ENCODE measurements at regions not wholly inside any gene's neighbourhood (a gene's known extent, or its start where the extent isn't known, plus 50 kb on each side); places are given as distances from the start of the nearest gene placed in this dataset.

DNA sequence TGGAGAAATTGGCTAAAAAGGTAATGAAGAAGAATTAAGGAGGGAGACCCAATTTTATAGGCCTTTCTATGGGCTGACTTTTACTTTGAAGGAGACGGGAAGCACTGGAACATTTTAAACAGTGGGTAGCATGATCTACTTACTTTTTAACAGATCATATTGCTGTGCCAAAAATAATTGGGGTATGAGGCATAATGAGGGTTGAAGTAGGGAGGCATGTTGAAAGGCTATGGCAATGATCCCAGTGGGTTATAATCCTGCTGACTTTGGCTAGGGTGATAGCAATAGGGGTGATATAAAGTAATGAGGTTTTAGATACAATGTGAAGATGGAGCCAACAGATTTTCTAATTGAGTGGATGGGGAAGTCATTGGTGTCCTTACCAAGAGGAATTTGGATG, 73.2 kb downstream of the GPR37 start:
- ATAC-seq (no peak), DNase-seq (no peak)

DNA sequence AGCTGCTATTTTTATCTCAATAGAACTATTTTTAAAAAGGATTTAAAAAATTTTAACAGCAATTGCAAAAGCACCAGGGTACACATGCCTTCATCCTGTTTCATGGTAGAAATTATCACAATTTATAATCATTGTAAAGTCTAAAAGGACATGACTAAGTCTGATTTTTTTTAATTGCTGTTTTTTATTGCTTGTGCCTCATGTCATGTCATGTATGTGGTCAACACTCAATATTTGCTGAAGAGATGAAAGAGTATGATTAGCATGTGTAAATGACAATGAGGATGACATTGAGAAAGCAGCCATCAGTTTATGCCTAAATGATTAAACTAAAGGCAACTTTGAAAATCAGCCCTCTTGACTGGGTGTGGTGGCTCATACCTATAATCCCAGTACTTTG, 74.8 kb downstream of the GPR37 start:
- ATAC-seq: no peak
- no peak for DNase-seq

DNA sequence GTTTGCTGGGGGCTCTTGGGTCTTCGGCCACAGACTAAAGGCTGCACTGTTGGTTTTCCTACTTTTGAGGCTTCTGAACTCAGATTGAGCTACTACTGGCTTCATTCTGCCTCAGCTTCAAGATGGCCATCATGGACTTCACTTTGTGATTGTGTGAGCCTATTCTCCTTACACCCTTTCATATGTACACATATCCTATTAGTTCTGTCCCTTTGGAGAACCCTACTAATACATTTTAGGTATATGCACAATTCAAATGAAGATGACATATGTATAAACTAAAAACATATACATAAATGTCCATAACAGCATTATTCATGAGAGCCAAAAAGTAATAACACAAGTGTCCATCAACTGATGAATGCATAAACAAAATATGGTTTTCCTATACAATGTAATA, 75.7 kb downstream of the GPR37 start:
- DNase-seq: no peak
- ATAC-seq: no peak

DNA sequence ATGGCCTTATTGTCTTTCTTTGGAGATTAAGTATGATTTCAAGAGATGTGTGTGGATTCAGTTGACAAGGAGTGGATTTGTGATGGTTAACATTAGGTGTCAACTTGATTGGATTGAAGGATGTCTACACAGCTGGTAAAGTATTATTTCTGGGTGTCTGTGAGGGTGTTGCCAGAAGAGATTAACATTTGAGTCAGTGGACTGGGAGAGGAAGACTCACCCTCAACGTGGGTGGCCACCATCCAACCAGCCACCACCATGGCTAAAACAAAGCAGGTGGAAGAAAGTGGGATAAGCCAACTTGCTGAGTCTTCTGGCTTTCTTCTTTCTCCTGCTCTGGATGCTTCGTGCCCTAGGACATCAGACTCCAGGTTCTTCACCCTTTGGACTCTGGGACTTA, 76.1 kb downstream of the GPR37 start:
- DNase-seq: no peak
- no peak for ATAC-seq

DNA sequence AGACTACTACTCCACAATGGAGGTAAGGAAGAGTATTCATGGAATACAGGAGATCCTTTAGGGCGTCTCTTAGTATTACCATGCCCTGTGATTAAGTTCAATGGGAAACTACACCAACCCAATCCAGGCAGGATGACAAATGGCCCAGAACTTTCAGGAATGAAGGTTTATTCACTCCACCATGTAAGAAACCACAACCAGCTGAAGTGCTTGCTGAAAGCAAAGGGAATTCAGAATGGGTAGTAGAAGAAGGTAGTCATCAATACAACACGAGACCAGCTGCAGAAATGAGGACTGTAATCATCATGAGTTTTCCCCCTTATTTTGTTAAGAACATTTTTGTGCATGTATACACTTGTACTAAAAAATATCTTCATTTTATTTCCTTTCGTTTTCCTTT, 76.6 kb downstream of the GPR37 start:
- no peak for DNase-seq
- no peak for ATAC-seq

DNA sequence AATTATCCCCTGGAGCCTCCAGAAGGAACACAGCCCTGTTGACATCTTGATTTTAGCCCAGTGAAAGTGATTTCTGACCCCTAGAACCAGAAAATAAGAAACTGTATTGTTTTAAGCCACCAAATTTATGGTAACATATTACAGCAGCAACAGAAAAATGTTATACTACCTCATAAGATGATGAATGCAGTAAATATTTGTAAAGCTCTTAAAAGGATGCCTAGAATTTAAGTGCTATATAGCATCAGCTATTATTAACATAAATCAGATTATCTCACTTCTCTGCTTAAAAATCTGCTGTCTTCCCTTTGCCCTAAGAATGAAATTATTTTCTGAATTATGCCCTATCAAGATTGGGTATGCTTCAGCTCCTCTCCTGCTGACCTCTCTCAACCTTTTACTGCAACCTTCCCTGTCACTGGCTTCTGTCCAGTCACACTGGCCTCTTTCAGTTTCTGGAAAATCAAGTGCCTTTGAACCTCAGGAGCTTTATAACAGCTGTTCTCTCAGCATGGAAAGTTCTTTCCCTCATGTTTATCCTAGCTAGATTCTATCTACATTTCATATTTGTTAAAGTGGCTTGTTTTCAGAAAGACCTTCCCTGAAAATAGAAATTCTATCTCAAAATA, 78.9 kb downstream of the GPR37 start:
- ATAC-seq (no peak), DNase-seq (no peak)

DNA sequence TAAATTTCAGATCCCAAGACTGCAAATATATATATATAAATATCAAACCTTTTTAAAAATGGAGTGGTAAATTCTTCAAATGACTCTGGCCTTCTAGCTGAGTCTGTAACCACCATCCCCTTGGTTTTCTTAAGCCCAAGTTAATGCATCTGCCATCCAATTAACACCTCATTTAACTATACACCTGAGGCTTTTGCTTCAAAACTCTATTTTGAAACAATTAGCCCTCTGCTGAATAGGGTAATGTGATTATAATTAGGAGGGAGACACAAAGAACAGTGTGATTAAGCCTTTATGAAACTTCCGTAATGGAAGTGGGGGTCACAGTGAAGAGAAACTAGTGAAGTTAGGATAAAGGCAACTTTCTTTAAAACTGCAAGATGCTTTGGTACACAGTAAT, 83.6 kb downstream of the GPR37 start:
- no peak for DNase-seq
- ATAC-seq: no peak

DNA sequence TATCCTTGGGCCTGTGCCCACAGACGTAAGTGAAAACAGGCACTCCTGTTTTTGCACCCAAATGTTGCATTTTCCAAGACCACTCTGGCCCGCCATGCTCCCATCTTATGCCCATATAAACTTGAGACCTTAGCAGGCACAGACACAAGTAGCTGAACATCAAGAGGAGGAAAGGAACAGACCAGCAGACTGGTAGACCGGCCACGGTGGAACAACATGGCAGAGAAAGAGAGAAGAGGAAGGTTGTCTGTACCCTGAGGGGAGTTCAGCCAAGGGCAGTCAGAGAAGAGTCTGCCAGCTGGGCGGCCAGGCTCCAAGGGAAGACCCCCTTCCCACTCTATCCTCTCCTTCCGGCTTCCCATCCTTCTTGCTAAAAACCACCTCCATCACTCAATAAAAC, 85.3 kb downstream of the GPR37 start:
- DNase-seq (no peak), ATAC-seq (no peak)

DNA sequence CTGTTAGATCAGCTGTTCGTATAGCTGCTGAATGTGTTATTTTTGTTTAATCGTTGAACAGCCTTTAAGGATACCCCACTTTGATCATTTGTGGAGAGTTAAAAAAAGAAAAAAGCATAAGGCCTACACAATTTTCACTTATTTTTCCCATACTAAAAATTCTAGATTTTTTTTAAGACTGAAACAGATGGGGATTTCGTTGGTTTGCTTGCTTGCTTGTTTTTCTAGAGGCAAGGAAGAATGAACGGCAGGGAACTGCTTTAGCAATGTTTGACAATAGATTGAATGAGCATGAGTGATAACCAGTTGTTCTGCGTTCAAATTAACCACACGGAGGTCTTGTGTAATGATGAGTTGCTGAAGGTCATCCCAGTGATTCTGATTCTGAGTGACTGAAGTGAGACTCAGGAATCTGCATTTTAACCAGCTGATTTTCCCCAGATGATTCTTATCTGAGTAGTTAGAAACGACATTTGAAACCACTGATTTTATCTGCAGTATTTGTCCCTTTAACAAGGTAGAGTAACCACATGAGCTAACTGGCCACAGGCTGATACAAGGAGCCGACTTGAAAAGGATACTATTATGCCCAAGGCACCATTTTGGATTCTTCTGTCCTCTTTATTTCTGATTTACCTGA, 85.9 kb downstream of the GPR37 start:
- no peak for ATAC-seq
- DNase-seq: no peak

DNA sequence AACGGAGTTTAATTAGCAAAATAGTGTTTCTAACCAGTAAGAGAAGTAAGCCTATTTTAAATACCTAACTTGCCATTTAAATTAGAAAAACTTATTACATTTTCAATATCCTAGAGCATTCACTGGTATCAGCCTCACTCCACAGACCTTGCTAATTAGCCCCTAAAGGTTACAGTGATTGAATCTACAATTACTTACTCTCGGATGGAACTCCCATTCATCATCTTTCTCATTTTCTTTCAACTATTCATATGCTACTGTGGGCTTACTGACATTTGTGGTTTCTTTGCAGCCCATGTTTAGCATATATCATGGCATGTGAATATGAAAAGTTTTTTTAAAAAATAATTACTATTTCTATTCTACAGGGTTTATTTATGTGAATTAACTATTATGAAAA, 86.4 kb downstream of the GPR37 start:
- no peak for DNase-seq
- no peak for ATAC-seq

DNA sequence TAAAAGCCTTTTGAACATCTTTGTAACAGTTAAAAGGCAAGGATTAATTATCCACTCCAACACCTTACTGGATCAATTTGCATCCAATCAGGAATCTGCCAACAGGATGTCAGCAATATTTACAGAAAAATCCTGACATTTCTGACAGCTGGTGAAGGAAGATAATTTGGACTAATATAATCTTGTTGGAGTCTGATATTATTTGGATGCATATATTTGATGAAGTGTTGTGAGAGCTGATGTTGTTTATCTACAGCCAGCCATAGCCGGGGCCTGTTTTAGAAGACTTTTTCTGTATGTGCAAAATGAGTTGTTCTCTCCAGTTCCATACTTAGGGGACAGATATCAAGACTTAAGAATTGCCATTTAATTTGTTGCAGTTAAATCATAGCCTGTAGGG, 91.1 kb downstream of the GPR37 start:
- DNase-seq: no peak
- ATAC-seq: no peak

DNA sequence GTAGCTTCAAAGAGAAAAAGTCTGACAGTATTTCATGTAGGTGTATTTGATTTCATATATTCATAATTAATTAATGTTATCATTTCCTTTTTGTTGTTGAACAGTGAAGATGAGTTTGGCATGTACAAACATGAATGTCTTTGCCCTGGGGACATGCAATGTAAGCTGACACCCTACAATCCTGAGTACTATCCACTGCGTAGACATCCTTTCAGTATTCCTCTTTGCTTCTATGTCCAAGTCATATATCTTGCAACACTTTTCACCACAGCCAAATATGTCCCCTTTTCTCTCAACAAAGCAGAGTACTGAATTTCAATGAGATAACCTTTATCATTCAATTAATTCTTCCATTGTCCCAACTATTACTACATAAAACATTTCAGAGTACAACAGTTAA, 93.6 kb downstream of the GPR37 start:
- no peak for ATAC-seq
- no peak for DNase-seq

DNA sequence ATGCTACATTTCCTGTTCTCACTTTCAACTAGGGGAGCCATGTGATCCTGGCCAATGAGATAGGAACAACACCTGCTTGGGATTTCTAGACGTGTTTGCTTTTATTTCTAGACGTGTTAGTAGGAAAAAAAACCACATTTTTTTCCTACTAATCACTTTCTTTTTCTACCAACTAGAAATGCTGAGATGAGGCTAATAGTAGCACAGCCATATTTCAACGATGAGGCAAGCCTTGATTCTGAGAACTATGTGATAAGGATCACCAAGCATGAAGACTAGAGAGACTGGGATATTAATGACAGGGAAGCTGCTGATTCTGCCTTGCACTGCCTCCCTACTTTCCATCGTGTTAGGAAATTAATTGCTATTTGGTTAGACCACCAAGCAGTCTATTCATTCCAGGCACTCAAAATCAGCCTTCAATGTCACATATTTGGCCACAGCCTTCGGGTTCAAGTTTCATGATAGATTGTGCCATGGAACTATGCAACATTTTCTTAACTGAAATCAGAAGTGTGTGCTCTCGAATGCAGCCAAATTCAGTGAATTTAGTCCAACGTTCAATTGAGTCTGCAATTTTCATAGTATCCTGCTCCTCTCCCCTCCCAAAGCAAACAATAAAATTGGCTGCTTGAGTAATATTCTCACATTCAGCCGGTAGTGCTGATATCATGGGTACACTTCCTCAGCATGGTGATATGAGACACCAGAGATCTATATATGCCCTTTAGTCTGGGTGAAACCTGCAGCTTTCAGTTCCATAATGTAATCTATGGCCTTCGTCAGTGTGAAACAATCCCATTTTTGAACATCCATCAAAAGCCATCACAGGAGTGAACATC, 98.1 kb downstream of the GPR37 start:
- ATAC-seq (no peak), DNase-seq (no peak)

DNA sequence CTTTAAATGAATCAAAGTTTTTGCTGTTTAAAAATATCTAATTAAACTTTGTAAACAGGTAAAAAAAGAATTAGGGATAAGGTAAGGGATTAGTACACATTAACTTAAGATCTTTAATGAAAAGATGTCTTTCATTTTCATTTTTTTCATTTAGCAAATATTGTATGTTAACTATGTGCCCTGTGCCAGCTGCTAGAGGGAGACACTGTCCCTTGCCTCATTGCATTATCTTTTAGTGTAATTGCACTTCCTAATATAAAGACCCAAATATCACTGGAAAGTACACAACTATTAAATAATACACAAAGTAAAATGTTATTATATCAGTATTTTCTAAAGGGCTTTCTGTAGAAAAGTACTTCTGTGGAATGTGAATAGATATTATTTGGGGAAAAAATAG, 102.7 kb downstream of the GPR37 start:
- no peak for ATAC-seq

DNA sequence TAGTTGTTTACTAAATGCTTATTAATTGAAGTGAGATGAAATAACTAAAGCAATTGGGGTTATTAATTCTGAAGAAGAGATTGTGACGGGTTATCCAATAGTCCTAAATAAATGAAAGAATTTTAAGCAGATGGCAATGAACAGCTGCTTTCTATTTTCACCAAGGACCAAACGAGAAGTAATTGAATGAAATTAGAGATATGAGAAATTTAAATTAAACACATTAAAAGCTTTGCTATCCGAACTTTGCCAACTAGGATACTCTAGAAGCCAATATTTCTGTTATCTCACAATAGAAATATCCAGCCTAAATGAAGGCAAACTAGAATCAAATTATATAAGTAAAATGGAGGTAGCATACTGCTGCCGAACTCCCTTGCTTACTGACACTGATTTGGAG, 103.2 kb downstream of the GPR37 start:
- no peak for ATAC-seq
- DNase-seq: no peak

More for the DNA sequence above, 102.7 kb downstream of the GPR37 start:
- no peak for DNase-seq

DNA sequence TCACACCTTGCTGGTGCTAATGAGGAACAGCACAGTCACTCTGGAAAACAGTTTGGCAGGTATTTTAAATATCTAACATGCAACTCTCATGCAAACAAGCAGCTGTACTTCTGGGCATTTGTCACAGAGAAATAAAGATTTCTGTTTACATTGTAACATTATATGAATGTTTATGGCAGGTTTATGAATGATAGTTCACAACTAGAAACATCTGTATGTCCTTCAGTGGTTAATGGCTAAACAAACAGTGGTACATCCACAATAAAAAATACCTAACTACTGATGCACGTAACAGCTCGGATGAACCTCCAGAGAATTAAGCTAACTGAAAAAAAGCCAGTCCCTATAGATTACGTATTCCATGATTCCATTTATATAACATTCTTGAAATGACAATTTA, 109.6 kb downstream of the GPR37 start:
- ATAC-seq (no peak), DNase-seq (no peak)

DNA sequence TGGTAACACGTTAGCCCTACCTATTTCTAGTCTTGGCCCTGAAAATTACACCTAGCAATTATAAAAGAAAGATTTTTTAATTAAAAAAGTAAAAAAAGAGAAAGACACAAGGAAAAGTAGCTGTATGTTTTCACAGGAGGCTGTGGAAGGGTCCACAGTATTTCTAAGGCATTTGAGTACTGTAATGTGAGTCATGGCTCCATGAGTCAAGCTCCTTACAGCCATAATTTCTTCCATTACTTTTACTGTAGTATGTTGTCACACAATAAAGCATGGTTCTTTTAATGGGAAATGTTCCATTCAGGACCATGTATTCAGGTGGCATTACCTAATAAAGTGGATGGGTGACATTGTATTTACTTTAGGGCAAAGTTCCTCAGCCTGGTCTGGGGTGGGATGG, 113.4 kb downstream of the GPR37 start:
- DNase-seq: no peak

DNA sequence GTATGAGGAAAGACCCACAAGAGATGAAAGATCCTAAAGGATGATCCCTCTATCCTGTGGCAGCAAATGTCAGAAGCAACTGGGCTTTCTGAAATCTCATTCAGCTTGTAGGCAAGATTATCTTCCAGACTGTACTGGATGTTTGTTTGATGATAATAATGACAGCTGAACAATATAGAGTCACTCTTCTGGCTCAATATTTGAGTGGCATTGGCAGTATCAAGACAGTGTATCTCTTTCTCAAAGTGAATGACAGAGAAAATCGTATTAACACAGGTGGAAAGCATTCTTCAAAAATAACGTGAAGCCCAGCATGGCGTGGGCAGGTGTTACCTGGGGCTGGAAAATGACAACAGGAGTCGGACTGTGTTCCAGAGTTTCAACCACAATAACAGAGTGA, 114.5 kb downstream of the GPR37 start:
- DNase-seq (no peak), ATAC-seq (no peak)

More for the DNA sequence above, 113.4 kb downstream of the GPR37 start:
- no peak for ATAC-seq

DNA sequence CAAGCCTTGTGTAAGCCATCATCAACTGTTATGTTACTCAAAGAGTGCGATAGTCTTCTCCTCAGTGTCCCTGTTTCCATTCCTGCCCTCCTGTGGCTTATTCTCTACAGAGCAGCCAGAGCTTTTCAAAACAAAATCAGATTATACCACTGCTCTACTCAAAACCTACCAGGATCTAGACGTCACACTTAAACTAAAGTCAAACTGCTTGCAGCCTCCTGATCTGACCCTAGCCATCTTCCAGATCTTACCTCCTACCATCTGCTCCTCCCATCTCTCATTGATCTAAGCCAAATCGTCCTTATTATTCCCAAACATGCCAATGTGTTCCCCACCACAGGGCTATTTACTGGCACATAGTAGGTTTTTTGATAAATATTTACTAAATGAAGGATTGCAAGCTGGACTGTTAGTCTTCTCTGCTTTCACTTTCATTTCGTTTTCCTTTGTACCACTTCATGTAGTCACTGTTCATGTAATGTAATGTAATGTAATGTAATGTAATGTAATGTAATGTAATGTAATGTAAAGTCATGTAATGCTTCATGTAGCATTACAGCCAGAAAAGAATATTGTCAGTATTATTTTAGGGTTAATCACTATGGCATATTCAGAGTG, 116.1 kb downstream of the GPR37 start:
- ATAC-seq (no peak), DNase-seq (no peak)

DNA sequence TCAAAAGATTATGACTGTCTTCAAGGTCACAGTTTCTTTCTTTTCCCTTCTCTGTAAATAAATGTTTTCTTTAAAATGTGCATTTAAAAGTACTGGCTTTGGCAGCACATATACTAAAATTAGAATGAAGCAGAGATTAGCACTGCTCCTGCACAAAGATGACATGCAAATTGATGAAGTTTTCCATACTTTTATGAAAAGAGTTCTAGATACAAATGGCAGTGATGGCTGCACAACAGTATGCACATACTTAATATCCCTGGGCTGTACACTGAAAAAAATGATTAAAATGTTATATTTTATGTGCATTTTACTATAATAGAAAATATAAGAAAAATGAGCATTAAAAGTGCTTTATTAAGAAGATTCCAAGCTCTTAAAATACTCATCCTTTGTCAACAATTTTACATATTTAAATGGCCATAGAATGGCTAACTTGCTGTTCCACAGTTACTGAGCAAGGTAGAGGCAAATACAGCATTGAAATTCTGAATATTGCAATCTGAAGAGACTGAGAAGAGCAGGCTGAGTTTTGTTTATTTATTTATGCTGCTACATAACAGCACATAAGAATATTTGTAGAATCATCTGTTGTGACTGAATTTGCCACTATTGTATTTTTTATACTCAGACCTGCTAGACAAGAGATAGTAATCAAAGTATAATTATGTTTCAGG, 117.8 kb downstream of the GPR37 start:
- DNase-seq (no peak), ATAC-seq (no peak)

DNA sequence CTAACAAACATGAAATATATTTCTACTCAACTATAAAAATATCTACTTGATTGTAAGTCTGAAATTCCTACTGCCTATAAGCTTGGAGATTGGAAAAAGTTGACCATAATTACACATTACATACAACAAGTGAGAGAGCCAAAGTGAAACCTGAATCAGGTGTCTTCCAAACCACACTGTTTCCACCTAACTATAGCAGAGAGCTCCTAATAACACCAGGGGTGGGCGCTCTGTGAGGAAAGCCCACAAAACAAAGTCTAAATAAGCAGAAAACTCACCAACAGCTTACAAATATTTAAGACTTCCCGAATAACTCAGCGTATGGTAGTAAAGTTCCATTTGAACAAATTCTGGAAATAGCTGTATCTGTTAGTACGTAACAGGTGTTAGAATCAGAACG, 119.9 kb downstream of the GPR37 start:
- DNase-seq (no peak), ATAC-seq (no peak)

DNA sequence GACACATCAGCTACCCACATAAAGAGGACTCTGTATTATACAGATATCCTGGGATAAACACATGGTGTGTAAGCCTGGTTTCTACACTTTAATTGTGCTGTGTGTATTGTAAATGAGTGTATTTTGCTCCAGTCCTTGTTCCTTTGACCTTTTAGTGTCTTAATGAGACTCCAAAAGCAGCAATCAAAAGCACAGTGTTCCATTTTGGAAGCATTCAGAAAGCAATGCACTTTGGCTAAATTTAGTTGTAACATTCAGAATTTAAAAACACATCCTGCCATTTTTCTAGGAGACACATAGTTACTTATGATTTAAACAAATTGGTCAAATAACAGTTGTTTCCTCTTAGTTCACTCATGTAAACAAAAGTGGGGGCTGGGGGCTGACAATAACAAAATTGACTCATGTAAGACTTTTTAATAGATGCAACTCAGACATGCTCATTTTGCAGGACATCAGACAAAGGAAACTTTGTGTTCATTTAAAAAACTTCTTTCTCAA, 122.2 kb downstream of the GPR37 start:
- DNase-seq (no peak), ATAC-seq (no peak)

All from stimulated activated naive CD8-positive, alpha-beta T cell treated with anti-CD3 and anti-CD28 coated beads, Interleukin-15, Interleukin-2, amounts not matched to agents 100 U/mL and 50 U/mL, for 24 hours (primary cell).